GM23338 (cell line): ENCODE measurements at regions not wholly inside any gene's neighbourhood (a gene's known extent, or its start where the extent isn't known, plus 50 kb on each side); places are given as distances from the start of the nearest gene placed in this dataset.

Source experiments
- ATAC-seq: fragments of 200-7000 bp; cut with Tn5 transposase; 3 replicates; pipeline ENCODE4 v1.9.1; 2020
- DNase-seq: peaks from one replicate; pipeline ENCODE4 v3.0.0-alpha.2; 2015; ENCODE audit warnings: low spot score
- H2AFZ ChIP-seq: fragments of 200-600 bp; sonication (generic); 2 replicates; pipeline ENCODE4 v1.8.0; 2016; ENCODE audit warnings: antibody characterized with exemption, mild to moderate bottlenecking, moderate library complexity
- H3F3A ChIP-seq: fragments of 200-600 bp; sonication (generic); replicated peaks from 2 replicates; pipeline ENCODE4 v1.8.0; 2017; ENCODE audit warnings: antibody characterized with exemption, mixed run types, low read depth
- H3K27ac ChIP-seq: fragments of 200-600 bp; sonication (generic); 2 replicates; pipeline ENCODE4 v1.6.1; 2016; ENCODE audit warnings: low read depth
- H3K27me3 ChIP-seq: fragments of 200-600 bp; sonication (generic); 2 replicates; pipeline ENCODE4 v1.8.0; 2016; ENCODE audit warnings: mild to moderate bottlenecking, mixed run types, moderate library complexity; ENCODE audit not compliant: insufficient read depth
- H3K36me3 ChIP-seq: fragments of 200-600 bp; sonication (generic); 2 replicates; pipeline ENCODE4 v1.8.0; 2016; ENCODE audit warnings: mild to moderate bottlenecking; ENCODE audit not compliant: insufficient read depth
- H3K4me1 ChIP-seq: fragments of 200-600 bp; sonication (generic); 2 replicates; pipeline ENCODE4 v1.8.0; 2016; ENCODE audit warnings: mild to moderate bottlenecking, moderate library complexity; ENCODE audit not compliant: insufficient read depth
- H3K4me2 ChIP-seq: fragments of 200-600 bp; sonication (generic); 2 replicates; pipeline ENCODE4 v1.7.1; 2017; ENCODE audit warnings: mixed run types
- H3K4me3 ChIP-seq: fragments of 200-600 bp; sonication (generic); 2 replicates; pipeline ENCODE4 v1.6.1; 2016; ENCODE audit warnings: mixed run types
- H3K79me2 ChIP-seq: fragments of 200-600 bp; sonication (generic); replicated peaks from 2 replicates; pipeline ENCODE4 v1.8.0; 2017; ENCODE audit warnings: mild to moderate bottlenecking; ENCODE audit not compliant: insufficient read depth
- H3K9me2 ChIP-seq: fragments of 200-600 bp; sonication (generic); 2 replicates; pipeline ENCODE4 v1.8.0; 2017; ENCODE audit not compliant: insufficient read depth
- H4K20me1 ChIP-seq: fragments of 200-600 bp; sonication (generic); replicated peaks from 2 replicates; pipeline ENCODE4 v1.8.0; 2017; ENCODE audit warnings: mild to moderate bottlenecking; ENCODE audit not compliant: insufficient read depth
- H3K27ac Mint-ChIP-seq: 2 replicates; pipeline ENCODE4 v1.8.0; 2020; ENCODE audit warnings: inconsistent platforms, mild to moderate bottlenecking, moderate library complexity, mixed read lengths
- H3K27me3 Mint-ChIP-seq: 3 replicates; pipeline ENCODE4 v1.8.0; 2022; ENCODE audit warnings: low read depth, mild to moderate bottlenecking, moderate library complexity, mixed read lengths, inconsistent platforms; ENCODE audit not compliant: insufficient read depth, poor library complexity
- H3K36me3 Mint-ChIP-seq: 3 replicates; pipeline ENCODE4 v1.8.0; 2021; ENCODE audit warnings: low read depth, mild to moderate bottlenecking, inconsistent platforms, moderate library complexity, mixed read lengths
- H3K4me1 Mint-ChIP-seq: 3 replicates; pipeline ENCODE4 v1.8.0; 2020; ENCODE audit warnings: mild to moderate bottlenecking, inconsistent platforms, mixed read lengths
- H3K4me3 Mint-ChIP-seq: 3 replicates; pipeline ENCODE4 v1.8.0; 2021; ENCODE audit warnings: moderate library complexity, mild to moderate bottlenecking, inconsistent platforms, mixed read lengths
- H3K9me3 Mint-ChIP-seq: 3 replicates; pipeline ENCODE4 v1.8.0; 2020; ENCODE audit warnings: moderate library complexity, mild to moderate bottlenecking, inconsistent platforms, mixed read lengths
- CREB1 ChIP-seq: fragments of 250-450 bp; sonication (Bioruptor Pico); IDR thresholded peaks from 2 replicates; pipeline ENCODE4 v1.5.0; 2020; ENCODE audit warnings: low read depth, mild to moderate bottlenecking, moderate library complexity
- ETS1 ChIP-seq: IDR thresholded peaks from 2 replicates; pipeline ENCODE4 v1.6.1; 2016; ENCODE audit warnings: antibody characterized with exemption
- JUNB ChIP-seq: IDR thresholded peaks from one replicate; pipeline ENCODE4 v1.6.1; 2016; ENCODE audit warnings: antibody characterized with exemption; ENCODE audit not compliant: unreplicated experiment
- REST ChIP-seq: IDR thresholded peaks from one replicate; pipeline ENCODE4 v1.6.1; 2018; ENCODE audit warnings: antibody characterized with exemption; ENCODE audit not compliant: unreplicated experiment
- STAT1 ChIP-seq: IDR thresholded peaks from one replicate; pipeline ENCODE4 v1.6.1; 2016; ENCODE audit warnings: antibody characterized with exemption; ENCODE audit not compliant: unreplicated experiment
- ZNF331 ChIP-seq: fragments of 250-450 bp; sonication (Bioruptor Pico); IDR thresholded peaks from 2 replicates; pipeline ENCODE4 v1.5.0; 2020; ENCODE audit warnings: low read depth, mild to moderate bottlenecking, moderate library complexity
- ZNF462 ChIP-seq: fragments of 250-450 bp; sonication (Bioruptor Pico); IDR thresholded peaks from 2 replicates; pipeline ENCODE4 v1.5.0; 2020; ENCODE audit warnings: mild to moderate bottlenecking, moderate library complexity

- no peaks in the 10 kb centered on the region for H3K36me3 Mint-ChIP-seq
- H3K27me3 ChIP-seq: no peaks in the 10 kb centered on the region
- H3K9me2 ChIP-seq: no peaks in the 10 kb centered on the region
- H3K4me1 Mint-ChIP-seq: no peaks in the 10 kb centered on the region
- H3K4me3 ChIP-seq: no peak overlapping the region
- TF ChIP-seq STAT1 (no peak), JUNB (no peak), REST (no peak), ZNF331 (no peak), ZNF462 (CRISPR knock-in tag) (no peak), CREB1 (CRISPR knock-in tag) (no peak), ETS1 (no peak)
- H3K4me3 Mint-ChIP-seq: no peak overlapping the region
- H4K20me1 ChIP-seq: no peaks in the 10 kb centered on the region
- no peak overlapping the region for H3K4me2 ChIP-seq
- DNase-seq: no peak
- no peak overlapping the region for H3K27ac Mint-ChIP-seq
- no peaks in the 10 kb centered on the region for H3K4me1 ChIP-seq
- H2AFZ ChIP-seq: no peak overlapping the region
- no peak overlapping the region for H3K27ac ChIP-seq
- no peak for ATAC-seq
- H3K27me3 Mint-ChIP-seq: no peaks in the 10 kb centered on the region
- no peaks in the 10 kb centered on the region for H3F3A ChIP-seq
- H3K9me3 Mint-ChIP-seq: 0 out of 3 replicates have a peak, but pooled peaks cover 6% of the 10 kb centered on the region
- H3K79me2 ChIP-seq: no peaks in the 10 kb centered on the region
- no peaks in the 10 kb centered on the region for H3K36me3 ChIP-seq
These were observed 693.0 kb upstream of the CADM2 start for GRCh38 chr3:84265768-84266167.
